ENCODE measurements at regions not wholly inside any gene's neighbourhood (a gene's known extent, or its start where the extent isn't known, plus 50 kb on each side); places are given as distances from the start of the nearest gene placed in this dataset.

DNA sequence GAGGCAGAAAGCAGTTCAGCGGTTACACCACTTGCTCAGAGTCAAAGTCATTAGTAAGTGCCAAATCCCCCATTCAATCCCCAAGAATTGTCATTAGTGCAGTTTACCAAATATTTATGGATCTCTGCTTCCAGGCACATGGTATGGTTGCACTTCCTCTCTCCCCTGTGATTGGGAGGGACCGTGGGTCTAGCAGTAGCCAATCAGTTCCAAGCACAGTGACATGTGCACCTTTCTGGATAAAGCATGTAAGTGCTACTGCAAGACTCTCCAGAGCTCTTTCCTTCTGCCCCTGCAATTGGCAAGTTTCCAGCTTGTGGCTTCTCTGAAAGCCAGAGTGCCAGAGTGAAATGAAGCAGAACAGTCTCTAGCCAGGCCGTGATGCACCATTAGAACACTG lies 85.3 kb upstream of the FLRT2 start:
- DNase-seq (ENCODE audit: low read depth in 3 of 3), result no peak

DNA sequence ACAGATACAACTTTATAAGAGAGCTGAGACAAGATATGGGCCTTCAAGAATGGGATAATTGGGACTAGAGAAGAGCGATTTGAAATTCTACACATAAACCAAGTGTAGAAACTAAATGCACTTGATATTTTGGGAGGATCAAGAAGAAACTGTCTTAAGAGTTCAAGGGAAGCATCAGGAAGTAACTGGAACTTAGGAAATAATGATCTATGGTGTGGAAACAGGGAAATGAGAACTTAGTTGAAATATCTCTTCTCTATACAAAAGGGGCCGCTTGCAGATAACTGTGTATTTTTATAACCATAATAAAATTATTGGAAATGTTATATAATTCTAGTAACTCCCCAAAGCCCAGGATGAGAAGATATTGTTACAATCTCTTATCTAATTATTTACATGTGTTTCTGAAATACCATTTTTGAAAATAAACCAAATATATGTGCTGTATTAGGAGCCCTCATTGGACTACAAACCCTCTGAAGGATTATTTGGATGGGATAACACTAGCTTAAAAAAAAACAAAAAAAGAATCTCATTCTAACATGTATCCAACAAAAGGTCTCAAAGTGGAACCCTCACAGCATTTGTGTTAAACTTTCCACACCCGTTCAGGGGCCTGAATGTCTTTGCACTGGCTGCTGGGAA lies 84.7 kb upstream of the FLRT2 start:
- no peak for DNase-seq (ENCODE audit: low read depth in 3 of 3)

DNA sequence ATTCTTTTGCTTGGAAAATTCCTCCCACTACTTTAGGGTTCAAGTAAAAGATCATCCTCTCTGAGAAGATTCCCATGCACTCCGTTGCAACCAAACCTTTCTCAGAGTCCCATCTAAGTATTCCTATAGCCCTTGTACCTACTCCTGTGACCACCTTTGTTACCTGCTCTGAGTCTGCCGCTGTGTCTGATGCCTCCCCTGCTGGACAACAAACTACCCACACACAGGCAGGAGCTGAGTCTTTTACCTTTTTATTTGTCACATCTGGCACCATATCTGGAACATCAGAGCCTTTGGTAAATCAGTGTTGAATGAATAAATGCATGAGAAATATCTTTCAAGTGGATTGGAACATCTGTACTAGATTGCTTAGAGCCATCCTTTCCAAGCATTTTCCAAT lies 82.1 kb upstream of the FLRT2 start:
- no peak for DNase-seq (ENCODE audit: low read depth in 3 of 3)

GRCh38 chr14:85451421-85451820 lies 78.5 kb upstream of the FLRT2 start:
- no peak for DNase-seq (ENCODE audit: low read depth in 3 of 3)

DNA sequence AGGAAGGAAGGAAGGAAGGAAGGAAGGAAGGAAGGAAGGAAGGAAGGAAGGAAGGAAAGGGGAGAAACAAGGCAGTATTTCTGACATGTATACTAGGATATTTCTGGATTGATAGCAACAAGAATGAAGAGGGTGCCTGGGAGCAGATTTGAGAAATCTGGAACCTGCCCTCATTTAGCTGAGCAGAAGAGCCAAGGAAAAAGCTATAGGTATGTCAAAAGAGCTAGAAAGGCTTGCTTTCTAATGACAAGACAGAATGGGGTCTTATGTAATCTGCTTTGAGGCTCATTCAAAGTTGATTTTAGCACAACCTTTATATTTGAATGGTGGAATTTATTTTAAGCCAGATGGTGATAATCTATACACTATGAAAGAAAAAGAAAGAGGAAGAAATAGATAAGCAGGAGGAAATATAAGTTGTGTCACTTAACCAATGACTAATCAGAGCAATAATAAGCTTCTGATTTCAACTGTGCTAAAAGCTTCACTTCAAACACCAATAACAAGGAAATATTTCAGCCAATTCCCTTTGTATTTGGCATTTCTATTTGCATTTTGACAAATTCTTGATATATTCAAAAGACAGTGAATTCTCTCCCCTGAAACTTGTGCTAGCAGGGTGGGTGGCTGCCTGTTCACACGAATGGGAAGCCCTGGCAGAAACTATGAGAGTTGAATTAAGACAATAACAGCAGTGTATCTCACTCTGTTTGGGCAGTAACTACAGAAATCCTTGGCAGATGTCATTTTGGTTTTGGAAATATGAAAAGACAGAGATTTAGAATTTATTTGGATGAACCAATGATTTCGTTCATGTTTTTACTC lies 76.3 kb upstream of the FLRT2 start:
- no peak for DNase-seq (ENCODE audit: low read depth in 3 of 3)

GRCh38 chr14:85454226-85454813 lies 75.6 kb upstream of the FLRT2 start:
- no peak for DNase-seq (ENCODE audit: low read depth in 3 of 3)

DNA sequence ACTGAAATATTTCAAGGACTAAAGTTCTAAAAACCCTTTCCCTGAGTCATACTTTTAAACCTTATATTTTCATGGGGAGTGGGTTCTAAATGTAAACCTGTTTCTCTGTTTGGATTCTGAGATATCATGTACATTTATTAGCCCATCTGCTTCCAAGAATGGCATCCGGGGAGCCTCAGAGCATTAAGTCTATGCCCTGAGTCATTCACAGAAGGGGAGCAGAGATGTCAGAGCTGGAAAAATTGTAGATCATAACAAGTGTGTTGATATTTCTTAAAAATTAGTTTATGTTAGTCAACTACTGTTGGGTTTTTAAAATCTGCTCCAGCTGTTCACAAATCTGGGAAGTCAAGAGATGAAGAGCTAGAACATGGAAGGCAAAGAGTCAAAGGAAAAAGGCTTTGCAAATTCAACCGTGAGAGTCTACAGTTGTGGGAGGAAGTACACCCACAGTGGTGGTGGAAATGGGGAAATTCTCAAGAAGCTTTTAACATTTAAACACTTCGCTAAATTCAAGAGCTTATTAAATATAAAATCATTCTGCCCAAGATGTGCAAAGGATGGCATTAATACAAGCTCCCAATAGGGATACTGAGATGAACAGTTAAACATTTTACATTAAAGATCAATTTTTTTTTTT lies 70.5 kb upstream of the FLRT2 start:
- no peak for DNase-seq (ENCODE audit: low read depth in 3 of 3)

DNA sequence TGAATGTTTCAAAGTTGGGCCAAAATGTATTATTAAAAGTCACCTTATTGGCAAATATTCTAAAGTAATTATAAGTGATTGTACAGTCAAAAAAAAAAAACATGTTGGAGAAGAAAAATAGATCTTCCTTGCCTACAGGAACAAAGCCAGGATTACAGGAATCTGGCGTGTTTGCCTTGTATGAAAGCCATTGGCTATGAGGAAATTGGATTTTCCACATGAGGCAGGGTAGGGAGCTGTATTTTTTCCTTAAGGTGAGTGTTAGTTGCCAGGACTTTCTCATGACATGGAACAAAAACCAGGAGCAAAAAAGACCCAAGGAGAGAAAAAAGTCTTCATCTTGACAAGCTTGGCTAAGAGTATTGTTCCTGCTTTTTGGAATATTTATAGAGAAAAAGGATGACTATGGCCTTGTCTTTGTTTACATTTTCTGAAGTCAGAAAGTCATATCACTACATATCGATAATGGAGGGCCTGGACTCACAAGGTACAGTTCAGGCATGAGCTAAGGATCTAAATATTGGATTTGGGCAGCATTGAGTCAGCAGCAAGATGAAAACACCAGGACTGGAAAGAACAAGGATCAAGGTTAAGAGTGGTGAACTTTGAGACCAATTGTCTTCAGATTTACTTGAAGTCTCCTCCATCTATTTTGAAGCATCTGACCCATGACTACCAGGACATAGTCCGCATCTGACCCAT lies 68.4 kb upstream of the FLRT2 start:
- DNase-seq (ENCODE audit: low read depth in 3 of 3), result no peak

DNA sequence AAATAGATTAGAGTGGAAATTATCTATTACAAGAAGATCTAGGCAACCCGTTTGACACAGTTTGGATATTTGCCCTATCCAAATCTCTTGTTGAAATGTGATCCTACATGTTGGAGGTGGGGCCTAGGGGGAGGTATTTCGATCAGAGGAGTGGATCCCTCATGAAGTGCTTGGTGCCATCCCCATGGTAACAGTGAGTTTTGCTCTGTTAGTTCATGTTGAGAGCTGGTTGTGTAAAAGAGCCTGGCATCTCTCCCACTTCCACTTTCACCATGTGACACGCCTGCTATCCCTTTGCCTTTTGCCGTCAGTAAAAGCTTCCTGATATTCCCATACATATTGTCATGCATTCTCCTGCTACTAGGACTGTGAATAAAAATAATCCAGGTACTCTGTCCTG lies 66.4 kb upstream of the FLRT2 start:
- no peak for DNase-seq (ENCODE audit: low read depth in 3 of 3)

GRCh38 chr14:85464135-85464895 lies 65.6 kb upstream of the FLRT2 start:
- DNase-seq (ENCODE audit: low read depth in 3 of 3), result no peak

DNA sequence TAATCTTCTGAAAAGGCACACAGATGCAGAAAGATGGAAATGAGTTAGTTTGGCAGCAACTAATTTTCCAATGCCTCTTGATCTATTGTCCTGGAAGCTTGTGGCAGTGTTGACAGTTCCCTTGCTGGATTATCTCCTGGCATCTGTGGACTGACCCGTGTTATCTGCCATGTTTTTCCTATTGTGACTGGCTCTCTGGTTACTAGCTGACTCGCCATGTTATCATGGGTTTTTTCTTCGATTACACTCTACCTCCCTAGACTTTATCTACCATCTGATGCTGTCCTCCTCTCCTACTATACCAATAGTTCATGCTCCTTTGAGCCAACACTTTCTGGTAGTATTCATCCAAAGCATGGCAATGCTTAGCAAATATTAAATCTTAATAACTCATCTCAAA lies 63.3 kb upstream of the FLRT2 start:
- DNase-seq (ENCODE audit: low read depth in 3 of 3), result no peak

GRCh38 chr14:85468816-85469215 lies 61.1 kb upstream of the FLRT2 start:
- DNase-seq (ENCODE audit: low read depth in 3 of 3), result no peak

DNA sequence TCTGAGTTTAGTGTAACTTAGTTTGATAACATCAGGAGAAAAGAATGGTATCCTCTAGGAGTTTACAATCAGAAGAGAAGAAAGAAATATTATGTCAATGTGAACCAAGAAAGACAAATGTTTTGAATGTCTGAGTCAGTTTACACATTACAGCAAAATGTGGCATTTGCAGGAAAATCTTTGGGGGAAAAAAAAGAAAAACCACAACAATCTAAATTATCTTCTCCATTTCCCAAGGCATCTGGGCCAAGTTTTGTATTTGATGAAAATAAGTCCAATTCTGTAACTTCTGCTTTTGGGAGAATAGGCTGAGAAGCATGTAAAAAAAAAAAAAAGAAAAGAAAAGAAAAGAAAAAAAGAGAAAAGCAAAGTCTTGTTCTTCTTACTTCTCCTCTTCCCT lies 58.8 kb upstream of the FLRT2 start:
- no peak for DNase-seq (ENCODE audit: low read depth in 3 of 3)

DNA sequence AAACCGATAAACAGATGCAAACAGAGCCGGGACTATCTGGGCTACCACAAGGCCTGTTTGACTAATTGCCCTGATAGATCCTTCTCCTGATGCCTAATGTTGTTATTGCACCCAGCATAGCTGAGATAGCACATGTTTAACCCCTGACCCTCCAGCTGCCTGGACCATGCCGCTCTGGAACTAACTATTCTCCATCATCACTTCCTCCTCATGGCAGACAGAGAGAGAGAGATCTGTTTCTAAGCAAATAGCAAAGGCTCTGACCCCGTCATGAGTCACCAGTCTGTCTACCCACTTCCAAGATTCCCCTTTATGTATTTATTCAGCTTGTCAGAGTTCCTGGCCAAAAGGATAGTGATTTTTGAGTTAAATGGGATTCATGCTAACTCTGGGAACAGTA lies 58.2 kb upstream of the FLRT2 start:
- DNase-seq (ENCODE audit: low read depth in 3 of 3), result no peak

DNA sequence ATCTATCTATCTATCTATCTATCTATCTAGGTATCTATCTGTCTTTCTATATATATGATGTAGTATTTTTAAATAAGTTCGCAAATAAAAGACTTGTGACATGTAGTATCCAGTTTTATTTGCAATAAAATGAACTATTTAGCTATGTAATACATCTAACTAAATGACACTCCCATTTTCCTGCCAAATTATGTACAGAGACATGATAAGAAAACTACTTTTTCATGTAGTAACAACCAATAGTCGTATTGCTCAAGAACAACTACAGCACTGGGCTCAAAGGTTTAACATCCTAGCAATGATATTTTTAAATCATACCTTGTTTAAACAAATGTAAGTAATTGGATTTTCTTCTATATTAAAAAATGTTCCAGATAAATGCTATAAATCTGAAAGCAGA lies 55.5 kb upstream of the FLRT2 start:
- DNase-seq (ENCODE audit: low read depth in 3 of 3), result no peak

DNA sequence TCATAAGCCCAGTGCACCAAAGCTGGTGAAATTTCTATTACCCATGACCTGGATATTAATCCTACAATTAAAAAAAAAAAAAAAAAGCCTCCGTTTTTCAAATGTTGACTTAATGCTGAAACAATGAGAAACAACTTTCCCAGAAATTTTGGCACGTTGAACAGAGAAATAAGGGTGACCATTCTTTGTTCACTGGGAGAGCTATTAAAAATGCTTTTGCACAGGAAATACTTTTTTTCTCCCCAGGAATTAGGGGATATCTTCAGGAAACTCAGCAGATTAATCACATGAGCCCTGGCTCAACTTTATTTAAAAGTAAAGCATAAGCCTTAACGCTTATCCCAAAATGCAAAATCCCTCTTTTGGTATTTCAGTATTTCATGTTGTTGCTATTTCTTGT lies 54.8 kb upstream of the FLRT2 start:
- no peak for DNase-seq (ENCODE audit: low read depth in 3 of 3)

GRCh38 chr14:85479306-85479705 lies 50.6 kb upstream of the FLRT2 start:
- no peak for DNase-seq (ENCODE audit: low read depth in 3 of 3)

DNA sequence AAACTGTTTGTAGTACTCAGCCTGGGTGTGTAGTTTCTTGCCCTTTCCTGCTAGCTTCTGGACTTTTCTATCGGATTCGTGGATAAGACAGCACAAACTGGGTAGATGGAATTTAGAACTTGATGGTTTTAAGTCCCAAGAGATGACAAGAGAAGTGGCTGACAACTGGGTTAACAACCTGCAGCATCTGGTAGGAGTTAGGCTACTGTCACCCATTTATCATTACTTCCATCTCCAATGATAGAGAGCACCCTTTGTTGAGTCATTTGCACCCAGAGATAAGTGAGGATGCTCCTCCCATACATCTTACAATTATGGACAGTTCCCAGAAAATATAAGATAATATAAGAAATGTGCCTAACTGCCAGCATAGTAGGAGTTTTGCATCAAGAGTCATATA lies 50.2 kb upstream of the FLRT2 start:
- no peak for DNase-seq (ENCODE audit: low read depth in 3 of 3)
